Smooth muscle cell (in vitro differentiated cells): ENCODE measurements at regions not wholly inside any gene's neighbourhood (a gene's known extent, or its start where the extent isn't known, plus 50 kb on each side); places are given as distances from the start of the nearest gene placed in this dataset.

Experiments
- DNase-seq: peaks from one replicate; lab custom pipeline; 2025; ENCODE audit not compliant: unreplicated experiment; lab: John Stamatoyannopoulos, UW
- H2AFZ ChIP-seq: fragments of 200-600 bp; sonication (generic); 2 replicates; pipeline ENCODE4 v1.6.0; 2016; ENCODE audit warnings: antibody characterized with exemption, low read depth, mild to moderate bottlenecking
- H3F3A ChIP-seq: fragments of 200-600 bp; sonication (generic); 2 replicates; pipeline ENCODE4 v1.6.0; 2017; ENCODE audit warnings: antibody characterized with exemption, low read depth
- H3K27ac ChIP-seq: fragments of 200-600 bp; sonication (generic); 2 replicates; pipeline ENCODE4 v1.5.1; 2016; ENCODE audit warnings: low read depth, mild to moderate bottlenecking
- H3K27me3 ChIP-seq: fragments of 200-600 bp; sonication (generic); 2 replicates; pipeline ENCODE4 v1.6.1; 2016; ENCODE audit warnings: low read depth, mild to moderate bottlenecking
- H3K36me3 ChIP-seq: fragments of 200-600 bp; sonication (generic); 2 replicates; pipeline ENCODE4 v1.5.1; 2016; ENCODE audit warnings: low read depth
- H3K4me1 ChIP-seq: fragments of 200-600 bp; sonication (generic); 2 replicates; pipeline ENCODE4 v1.5.1; 2016; ENCODE audit warnings: low read depth
- H3K4me2 ChIP-seq: fragments of 200-600 bp; sonication (generic); 2 replicates; pipeline ENCODE4 v1.6.0; 2016; ENCODE audit warnings: mild to moderate bottlenecking
- H3K4me3 ChIP-seq: fragments of 200-600 bp; sonication (generic); 2 replicates; pipeline ENCODE4 v1.5.1; 2016; ENCODE audit warnings: mild to moderate bottlenecking
- H3K79me2 ChIP-seq: fragments of 200-600 bp; sonication (generic); 2 replicates; pipeline ENCODE4 v1.6.0; 2016; ENCODE audit warnings: low read depth, mild to moderate bottlenecking
- H3K9ac ChIP-seq: fragments of 200-600 bp; sonication (generic); 2 replicates; pipeline ENCODE4 v1.6.0; 2016; ENCODE audit warnings: low read depth
- H3K9me3 ChIP-seq: fragments of 200-600 bp; sonication (generic); replicated peaks from 2 replicates; pipeline ENCODE4 v1.5.1; 2016; ENCODE audit warnings: low read depth
- H4K20me1 ChIP-seq: fragments of 200-600 bp; sonication (generic); 2 replicates; pipeline ENCODE4 v1.6.0; 2016; ENCODE audit warnings: low read depth
- WGBS: methylation state at CpG from one replicate; pipeline ENCODE4 v1.1.7; 2016; ENCODE audit warnings: low lambda C conversion rate; 5-methylcytosine and 5-hydroxymethylcytosine counted together
- TF ChIP-seq, protein P1 (sequence below): fragments of 200-600 bp; sonication (generic); IDR thresholded peaks from 2 replicates; pipeline ENCODE4 v1.5.1; 2017; ENCODE audit warnings: borderline replicate concordance, mild to moderate bottlenecking, antibody characterized with exemption; ENCODE audit not compliant: insufficient read depth, poor library complexity, severe bottlenecking

DNA sequence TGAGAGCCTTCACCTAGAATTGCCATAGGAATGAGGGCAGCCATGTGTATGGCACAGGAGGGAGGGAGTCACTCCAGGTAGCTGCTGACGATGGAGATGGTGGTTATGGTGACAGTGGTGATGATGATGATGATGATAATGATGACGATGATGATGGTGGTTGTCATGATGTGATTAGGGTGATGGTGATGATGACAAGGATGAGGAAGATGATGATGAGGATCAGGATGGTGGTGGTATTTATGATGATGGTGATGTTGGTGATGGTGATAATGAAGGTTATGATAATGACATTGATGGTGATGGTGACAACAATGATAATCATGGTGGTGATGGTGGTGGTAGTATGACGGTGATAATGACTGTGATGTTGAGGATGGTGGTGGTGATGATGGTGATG is 1130.5 kb downstream of the BRD1 start:
- Histone ChIP-seq H3K9ac (no peak overlapping the region), H3F3A (no peaks in the 10 kb centered on the region), H3K4me2 (no peak overlapping the region), H3K9me3 (no peaks in the 10 kb centered on the region), H3K27ac (no peak overlapping the region), H3K4me3 (no peak overlapping the region), H3K4me1 (no peaks in the 10 kb centered on the region), H3K36me3 (no peaks in the 10 kb centered on the region), H3K27me3 (no peaks in the 10 kb centered on the region), H2AFZ (no peak overlapping the region), H4K20me1 (peaks cover 27% of the 10 kb centered on the region), H3K79me2 (no peaks in the 10 kb centered on the region)
- TF ChIP-seq, protein P1, sequence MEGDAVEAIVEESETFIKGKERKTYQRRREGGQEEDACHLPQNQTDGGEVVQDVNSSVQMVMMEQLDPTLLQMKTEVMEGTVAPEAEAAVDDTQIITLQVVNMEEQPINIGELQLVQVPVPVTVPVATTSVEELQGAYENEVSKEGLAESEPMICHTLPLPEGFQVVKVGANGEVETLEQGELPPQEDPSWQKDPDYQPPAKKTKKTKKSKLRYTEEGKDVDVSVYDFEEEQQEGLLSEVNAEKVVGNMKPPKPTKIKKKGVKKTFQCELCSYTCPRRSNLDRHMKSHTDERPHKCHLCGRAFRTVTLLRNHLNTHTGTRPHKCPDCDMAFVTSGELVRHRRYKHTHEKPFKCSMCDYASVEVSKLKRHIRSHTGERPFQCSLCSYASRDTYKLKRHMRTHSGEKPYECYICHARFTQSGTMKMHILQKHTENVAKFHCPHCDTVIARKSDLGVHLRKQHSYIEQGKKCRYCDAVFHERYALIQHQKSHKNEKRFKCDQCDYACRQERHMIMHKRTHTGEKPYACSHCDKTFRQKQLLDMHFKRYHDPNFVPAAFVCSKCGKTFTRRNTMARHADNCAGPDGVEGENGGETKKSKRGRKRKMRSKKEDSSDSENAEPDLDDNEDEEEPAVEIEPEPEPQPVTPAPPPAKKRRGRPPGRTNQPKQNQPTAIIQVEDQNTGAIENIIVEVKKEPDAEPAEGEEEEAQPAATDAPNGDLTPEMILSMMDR: no peak
- 65% methylated on average over 3 of the region's 3 CpGs for whole genome bisulfite sequencing
- no peak for DNase-seq

DNA sequence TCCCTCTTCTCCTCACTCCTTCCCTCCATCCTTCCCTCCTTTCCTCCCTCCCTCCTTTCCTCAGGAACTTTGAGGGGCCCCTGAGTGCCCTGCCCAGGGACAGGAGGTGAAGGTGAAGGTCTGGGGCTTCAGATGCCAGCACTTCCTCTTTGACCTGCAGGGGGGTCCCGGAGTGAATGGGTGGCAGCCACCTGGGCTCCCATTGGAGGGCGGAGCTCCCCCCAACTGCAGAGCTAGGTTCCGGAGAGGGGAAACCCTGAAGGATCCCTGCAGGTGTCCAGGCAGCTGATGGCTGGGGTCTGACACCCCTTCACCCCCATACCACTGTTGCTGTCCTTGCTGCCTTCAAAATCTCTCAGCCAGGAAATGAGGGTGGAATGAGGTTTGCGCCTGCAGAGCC is 1131.3 kb downstream of the BRD1 start:
- H3F3A ChIP-seq: no peaks in the 10 kb centered on the region
- H3K9ac ChIP-seq: no peak overlapping the region
- H4K20me1 ChIP-seq: peaks cover 27% of the 10 kb centered on the region
- no peak overlapping the region for H2AFZ ChIP-seq
- no peak overlapping the region for H3K27ac ChIP-seq
- WGBS: 89% methylated on average over 4 of the region's 4 CpGs
- H3K36me3 ChIP-seq: no peaks in the 10 kb centered on the region
- H3K4me2 ChIP-seq: no peak overlapping the region
- no peaks in the 10 kb centered on the region for H3K4me1 ChIP-seq
- no peaks in the 10 kb centered on the region for H3K9me3 ChIP-seq
- H3K4me3 ChIP-seq: no peak overlapping the region
- no peaks in the 10 kb centered on the region for H3K27me3 ChIP-seq
- no peak for DNase-seq
- TF ChIP-seq, protein P1: no peak
- no peaks in the 10 kb centered on the region for H3K79me2 ChIP-seq

DNA sequence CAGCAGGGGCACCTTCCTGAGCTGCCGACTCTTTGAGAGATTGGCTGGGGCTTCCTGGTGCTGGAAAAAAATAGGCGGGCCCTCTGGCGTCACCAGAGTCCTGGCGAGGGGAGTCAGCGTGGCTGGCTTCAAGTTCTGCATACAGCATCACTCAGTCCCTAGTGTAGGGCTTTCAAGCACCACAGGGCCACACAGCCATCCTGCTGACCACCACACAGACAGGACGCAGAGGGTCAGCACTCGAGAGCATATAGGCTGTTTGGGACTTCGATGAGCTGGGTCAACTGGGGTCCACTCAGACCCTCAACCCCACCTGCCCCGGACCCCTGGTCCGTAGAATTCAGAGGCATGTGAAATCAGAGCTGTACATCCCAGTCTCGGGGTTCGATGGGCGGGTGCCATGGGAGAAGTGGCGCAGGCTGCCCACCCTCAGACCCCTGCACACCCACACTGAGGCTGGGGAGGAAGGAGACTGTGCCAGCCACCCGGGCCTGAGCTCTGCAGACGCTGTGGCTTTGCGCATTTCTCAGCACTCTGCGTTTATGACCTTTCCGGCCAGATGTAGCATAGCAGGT is 1131.9 kb downstream of the BRD1 start:
- 94% methylated on average over 19 of the region's 19 CpGs for WGBS
- no peak for DNase-seq
- Histone ChIP-seq H3K9me3 (no peaks in the 10 kb centered on the region), H2AFZ (no peak overlapping the region), H3K79me2 (no peaks in the 10 kb centered on the region), H3K4me3 (no peak overlapping the region), H3K36me3 (no peaks in the 10 kb centered on the region), H3K27ac (no peak overlapping the region), H3K4me2 (no peak overlapping the region), H3K27me3 (no peaks in the 10 kb centered on the region), H3K9ac (no peak overlapping the region), H3K4me1 (no peaks in the 10 kb centered on the region), H3F3A (no peaks in the 10 kb centered on the region), H4K20me1 (peaks cover 27% of the 10 kb centered on the region)
- TF ChIP-seq, protein P1: no peak

DNA sequence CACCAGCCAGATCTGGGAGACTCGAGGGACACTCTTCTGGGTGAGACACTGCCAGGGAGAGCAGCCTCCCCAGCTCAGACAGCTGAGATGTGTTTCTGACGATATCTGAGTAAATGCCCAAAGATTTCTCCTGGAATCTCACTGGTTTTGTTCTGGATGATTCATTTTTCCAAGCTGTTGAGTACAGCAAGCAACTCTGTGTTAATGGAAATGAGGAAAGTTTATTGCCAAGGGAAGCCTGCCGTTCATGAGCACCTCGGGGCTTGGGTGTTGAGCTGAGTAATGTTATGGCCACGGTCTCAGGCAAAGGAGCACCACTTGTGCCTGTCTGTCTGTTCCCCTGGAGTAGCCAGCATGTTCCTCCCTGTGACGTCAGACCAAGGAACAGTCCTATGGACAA is 1132.4 kb downstream of the BRD1 start:
- H2AFZ ChIP-seq: no peak overlapping the region
- WGBS: 58% methylated on average over 6 of the region's 6 CpGs
- H3K9ac ChIP-seq: no peak overlapping the region
- no peak overlapping the region for H3K27ac ChIP-seq
- H3K4me3 ChIP-seq: no peak overlapping the region
- TF ChIP-seq, protein P1: no peak
- DNase-seq: no peak
- no peaks in the 10 kb centered on the region for H3K79me2 ChIP-seq
- peaks cover 27% of the 10 kb centered on the region for H4K20me1 ChIP-seq
- H3F3A ChIP-seq: no peaks in the 10 kb centered on the region
- no peaks in the 10 kb centered on the region for H3K36me3 ChIP-seq
- no peaks in the 10 kb centered on the region for H3K9me3 ChIP-seq
- H3K4me2 ChIP-seq: no peak overlapping the region
- H3K27me3 ChIP-seq: no peaks in the 10 kb centered on the region
- no peaks in the 10 kb centered on the region for H3K4me1 ChIP-seq
